SU-DHL-6 (cell line): ENCODE measurements at regions not wholly inside any gene's neighbourhood (a gene's known extent, or its start where the extent isn't known, plus 50 kb on each side); places are given as distances from the start of the nearest gene placed in this dataset.

Source experiments
- H2AFZ ChIP-seq: fragments of 200-600 bp; sonication (generic); 2 replicates; pipeline ENCODE4 v1.6.1; 2014; ENCODE audit warnings: low read depth, mild to moderate bottlenecking, moderate library complexity, mixed read lengths, antibody characterized with exemption, low read length; ENCODE audit not compliant: severe bottlenecking
- H3F3A ChIP-seq: fragments of 200-600 bp; shearing (Covaris generic); 2 replicates; pipeline ENCODE4 v1.6.0; 2016; ENCODE audit warnings: antibody characterized with exemption, mild to moderate bottlenecking; ENCODE audit not compliant: insufficient read depth
- H3K27ac ChIP-seq: fragments of 200-600 bp; sonication (generic); 2 replicates; pipeline ENCODE4 v1.5.1; 2016; ENCODE audit warnings: low read depth, mild to moderate bottlenecking, low read length, moderate library complexity, mixed read lengths
- H3K27me3 ChIP-seq: fragments of 200-600 bp; sonication (generic), shearing (Covaris generic); 2 replicates; pipeline ENCODE4 v1.6.0; 2014; ENCODE audit warnings: mild to moderate bottlenecking, low read length
- H3K36me3 ChIP-seq: fragments of 200-600 bp; sonication (generic); 2 replicates; pipeline ENCODE4 v1.6.1; 2014; ENCODE audit warnings: mild to moderate bottlenecking, low read length, mixed read lengths
- H3K4me2 ChIP-seq: fragments of 300-600, 200-600 bp; shearing (Covaris generic), sonication (generic); 2 replicates; pipeline ENCODE4 v1.6.0; 2014; ENCODE audit warnings: low read length, low read depth, mild to moderate bottlenecking; ENCODE audit not compliant: poor library complexity, severe bottlenecking
- H3K4me3 ChIP-seq: fragments of 200-600 bp; sonication (generic); 2 replicates; pipeline ENCODE4 v1.5.1; 2014; ENCODE audit warnings: antibody characterized with exemption, low read length, mild to moderate bottlenecking, mixed read lengths; ENCODE audit not compliant: insufficient read depth, poor library complexity, severe bottlenecking
- H3K79me2 ChIP-seq: fragments of 200-600 bp; sonication (generic); 2 replicates; pipeline ENCODE4 v1.6.1; 2014; ENCODE audit warnings: mild to moderate bottlenecking, low read length, moderate library complexity; ENCODE audit not compliant: insufficient read depth
- H3K9ac ChIP-seq: fragments of 200-600 bp; sonication (generic); 2 replicates; pipeline ENCODE4 v1.7.0; 2014; ENCODE audit warnings: mild to moderate bottlenecking, low read length
- H3K9me2 ChIP-seq: fragments of 200-600 bp; sonication (generic); replicated peaks from 2 replicates; pipeline ENCODE4 v1.6.1; 2014; ENCODE audit warnings: low read length; ENCODE audit not compliant: insufficient read depth
- H3K9me3 ChIP-seq: fragments of 200-600 bp; sonication (generic); 2 replicates; pipeline ENCODE4 v1.6.1; 2014; ENCODE audit warnings: low read length, mixed read lengths; ENCODE audit not compliant: insufficient read depth
- H4K20me1 ChIP-seq: fragments of 200-600 bp; sonication (generic); 2 replicates; pipeline ENCODE4 v1.6.1; 2014; ENCODE audit warnings: low read depth, mild to moderate bottlenecking, antibody characterized with exemption, low read length, moderate library complexity, mixed read lengths
- CTCF ChIP-seq: fragments of 200-600 bp; sonication (generic); IDR thresholded peaks from one replicate; pipeline ENCODE4 v1.5.1; 2017; ENCODE audit warnings: antibody characterized with exemption, mild to moderate bottlenecking, low read length, moderate library complexity; ENCODE audit not compliant: insufficient read depth, poor library complexity, severe bottlenecking
- EZH2phosphoT487 ChIP-seq: fragments of 200-600 bp; sonication (generic), shearing (Covaris generic); conservative IDR thresholded peaks from 2 replicates; pipeline ENCODE4 v1.6.1; 2018; ENCODE audit warnings: mild to moderate bottlenecking, antibody characterized with exemption, low read length, moderate library complexity, mixed read lengths

- H3K27ac ChIP-seq, result no peak overlapping the region
- no peaks in the 10 kb centered on the region for H3K9me3 ChIP-seq
- no peaks in the 10 kb centered on the region for H3F3A ChIP-seq
- no peak overlapping the region for H3K4me3 ChIP-seq
- H3K36me3 ChIP-seq, result no peaks in the 10 kb centered on the region
- no peaks in the 10 kb centered on the region for H3K27me3 ChIP-seq
- no peaks in the 10 kb centered on the region for H4K20me1 ChIP-seq
- H3K4me2 ChIP-seq, result no peak overlapping the region
- H3K9me2 ChIP-seq, result no peaks in the 10 kb centered on the region
- no peak overlapping the region for H3K9ac ChIP-seq
- no peak overlapping the region for H2AFZ ChIP-seq
- no peaks in the 10 kb centered on the region for H3K79me2 ChIP-seq
- TF ChIP-seq EZH2phosphoT487 (no peak), CTCF (no peak)
Measured at GRCh38 chr2:9757501-9758264, 85.6 kb upstream of the TAF1B start.

- Histone ChIP-seq H3K4me2 (no peak overlapping the region), H3K9ac (no peak overlapping the region), H3K9me2 (no peaks in the 10 kb centered on the region), H3K36me3 (no peaks in the 10 kb centered on the region), H3F3A (no peaks in the 10 kb centered on the region), H3K4me3 (no peak overlapping the region), H3K27me3 (no peaks in the 10 kb centered on the region), H2AFZ (no peak overlapping the region), H3K27ac (no peak overlapping the region), H4K20me1 (no peaks in the 10 kb centered on the region), H3K79me2 (no peaks in the 10 kb centered on the region), H3K9me3 (no peaks in the 10 kb centered on the region)
- TF ChIP-seq CTCF (no peak), EZH2phosphoT487 (no peak)
Measured at GRCh38 chr2:9758741-9759140, 84.5 kb upstream of the TAF1B start.

GRCh38 chr2:9760069-9760901 lies 83.0 kb upstream of the TAF1B start:
- no peaks in the 10 kb centered on the region for H3K9me3 ChIP-seq
- H3K9ac ChIP-seq, result no peak overlapping the region
- no peaks in the 10 kb centered on the region for H3K9me2 ChIP-seq
- H3K4me3 ChIP-seq, result no peak overlapping the region
- TF ChIP-seq CTCF, result no peak
- TF ChIP-seq EZH2phosphoT487, result no peak
- H3K27me3 ChIP-seq, result no peaks in the 10 kb centered on the region
- H3K27ac ChIP-seq, result no peak overlapping the region
- H3K36me3 ChIP-seq, result no peaks in the 10 kb centered on the region
- no peaks in the 10 kb centered on the region for H3K79me2 ChIP-seq
- no peak overlapping the region for H2AFZ ChIP-seq
- no peaks in the 10 kb centered on the region for H3F3A ChIP-seq
- H4K20me1 ChIP-seq, result no peaks in the 10 kb centered on the region
- H3K4me2 ChIP-seq, result no peak overlapping the region
